Liver (tissue), 8 donors: ENCODE measurements at regions not wholly inside any gene's neighbourhood (a gene's known extent, or its start where the extent isn't known, plus 50 kb on each side); places are given as distances from the start of the nearest gene placed in this dataset.

ENCODE experiments used
- DNase-seq: peaks from one replicate; pipeline ENCODE4 v3.0.0-alpha.2; 2017; ENCODE audit warnings: low spot score
- H3K27ac ChIP-seq, 2 donors: one replicate each; pipeline ENCODE4 v1.7.0; 2013; ENCODE audit warnings: inconsistent platforms in 2 of 2, low read length in 2 of 2, control low read depth in 1 of 2, low read depth in 1 of 2, mild to moderate bottlenecking in 1 of 2
- H3K27me3 ChIP-seq, 4 donors: one replicate each; pipeline versions ENCODE4 v1.6.1 to v1.7.0; 2013; ENCODE audit warnings: low read length in 3 of 4, inconsistent platforms in 1 of 4, mild to moderate bottlenecking in 1 of 4, moderate library complexity in 1 of 4; ENCODE audit not compliant: control insufficient read depth in 4 of 4, insufficient read depth in 4 of 4
- H3K36me3 ChIP-seq, 4 donors: one replicate each; pipeline versions ENCODE4 v1.6.1 to v1.7.0; 2013; ENCODE audit warnings: low read length in 3 of 4, mild to moderate bottlenecking in 3 of 4, low read depth in 1 of 4, moderate library complexity in 1 of 4; ENCODE audit not compliant: control insufficient read depth in 4 of 4, insufficient read depth in 3 of 4
- H3K4me1 ChIP-seq, 4 donors: one replicate each; pipeline versions ENCODE4 v1.6.1 to v1.7.0; 2013; ENCODE audit warnings: low read length in 3 of 4, mild to moderate bottlenecking in 3 of 4, moderate library complexity in 1 of 4; ENCODE audit not compliant: control insufficient read depth in 4 of 4, insufficient read depth in 4 of 4
- H3K4me3 ChIP-seq, 3 donors: one replicate each; pipeline versions ENCODE4 v1.6.1 to v1.7.0; 2013; ENCODE audit warnings: low read length in 3 of 3, control low read depth in 1 of 3, low read depth in 1 of 3, mild to moderate bottlenecking in 1 of 3
- H3K9ac ChIP-seq, 2 donors: one replicate each; pipeline ENCODE4 v1.7.0; 2013; ENCODE audit warnings: low read length in 2 of 2, mild to moderate bottlenecking in 2 of 2, moderate library complexity in 2 of 2, control low read depth in 1 of 2, low read depth in 1 of 2
- H3K9me3 ChIP-seq, 4 donors: one replicate each; pipeline versions ENCODE4 v1.6.1 to v1.7.0; 2013; ENCODE audit warnings: low read length in 3 of 4; ENCODE audit not compliant: control insufficient read depth in 4 of 4
- FOXA1 ChIP-seq: IDR thresholded peaks from 2 replicates; pipeline ENCODE4 v1.6.1; 2016; ENCODE audit warnings: antibody characterized with exemption
- FOXA2 ChIP-seq: IDR thresholded peaks from 2 replicates; pipeline ENCODE4 v1.6.1; 2016; ENCODE audit warnings: antibody characterized with exemption
- GABPA ChIP-seq, 2 donors: IDR thresholded peaks in 1 of 2; conservative IDR thresholded peaks in 1 of 2; 2 replicates each; pipeline ENCODE4 v1.6.1; 2016; ENCODE audit warnings: antibody characterized with exemption in 2 of 2, mild to moderate bottlenecking in 1 of 2, moderate library complexity in 1 of 2
- HNF4A ChIP-seq, 2 donors: conservative IDR thresholded peaks; 2 replicates each; pipeline ENCODE4 v1.6.1; 2016; ENCODE audit warnings: antibody characterized with exemption in 2 of 2, mild to moderate bottlenecking in 2 of 2
- HNF4G ChIP-seq: IDR thresholded peaks from 2 replicates; pipeline ENCODE4 v1.6.1; 2016; ENCODE audit warnings: antibody characterized with exemption
- JUND ChIP-seq, 2 donors: IDR thresholded peaks; 2 replicates each; pipeline ENCODE4 v1.6.1; 2016; ENCODE audit warnings: antibody characterized with exemption in 2 of 2
- RAD21 ChIP-seq, 2 donors: IDR thresholded peaks; 2 replicates each; pipeline ENCODE4 v1.6.1; 2016; ENCODE audit warnings: antibody characterized with exemption in 2 of 2, mild to moderate bottlenecking in 2 of 2
- RXRA ChIP-seq, 2 donors: IDR thresholded peaks; 2 replicates each; pipeline ENCODE4 v1.6.1; 2017 to 2018; ENCODE audit warnings: antibody characterized with exemption in 2 of 2, mild to moderate bottlenecking in 1 of 2
- WGBS: extraction: QIAGEN DNeasy Blood & Tissue Kit; methylation state at CpG from one replicate; pipeline ENCODE4 v1.1.7; 2013; 5-methylcytosine and 5-hydroxymethylcytosine counted together
- TF ChIP-seq, protein P1 (sequence below): fragments of 150-350 bp; IDR thresholded peaks from 2 replicates; pipeline ENCODE4 v1.5.1; 2017; ENCODE audit warnings: improper control_type of control experiment, low read depth, low read length; ENCODE audit not compliant: missing input control
- TF ChIP-seq, protein P2 (sequence below): IDR thresholded peaks from 2 replicates; pipeline ENCODE4 v1.6.1; 2016; ENCODE audit warnings: antibody characterized with exemption, mild to moderate bottlenecking
- TF ChIP-seq, protein P3 (sequence below): IDR thresholded peaks from 2 replicates; pipeline ENCODE4 v1.6.1; 2016; ENCODE audit warnings: antibody characterized with exemption
- donor health status: healthy.
- donor health status: healthy.
- donor health status: healthy.
- donor health status: healthy.
- donor health status: healthy.

DNA sequence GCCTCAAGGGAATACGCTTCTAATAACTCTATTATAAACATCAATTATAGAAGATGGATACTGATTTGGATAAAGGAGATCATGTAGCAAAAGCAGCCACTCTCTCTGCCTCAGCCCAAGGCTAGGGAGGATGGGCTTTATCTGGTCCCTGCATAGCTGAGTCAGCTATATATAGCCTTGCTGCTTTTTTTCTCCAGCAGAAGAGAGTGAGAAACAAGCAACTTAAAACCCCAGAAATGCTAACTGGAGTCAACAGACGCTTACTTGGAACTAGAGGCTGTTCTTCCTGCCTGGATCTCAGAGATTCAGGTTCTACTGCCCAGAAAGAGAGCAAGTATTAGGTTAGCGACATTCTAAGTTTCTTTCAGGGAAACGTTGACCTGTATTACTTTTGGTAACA, 426.7 kb upstream of the KLHL29 start:
- H3K9ac ChIP-seq: no peak overlapping the region
- WGBS: 87% methylated on average over 4 of the region's 4 CpGs
- TF ChIP-seq HNF4G: no peak
- TF ChIP-seq, protein P1, sequence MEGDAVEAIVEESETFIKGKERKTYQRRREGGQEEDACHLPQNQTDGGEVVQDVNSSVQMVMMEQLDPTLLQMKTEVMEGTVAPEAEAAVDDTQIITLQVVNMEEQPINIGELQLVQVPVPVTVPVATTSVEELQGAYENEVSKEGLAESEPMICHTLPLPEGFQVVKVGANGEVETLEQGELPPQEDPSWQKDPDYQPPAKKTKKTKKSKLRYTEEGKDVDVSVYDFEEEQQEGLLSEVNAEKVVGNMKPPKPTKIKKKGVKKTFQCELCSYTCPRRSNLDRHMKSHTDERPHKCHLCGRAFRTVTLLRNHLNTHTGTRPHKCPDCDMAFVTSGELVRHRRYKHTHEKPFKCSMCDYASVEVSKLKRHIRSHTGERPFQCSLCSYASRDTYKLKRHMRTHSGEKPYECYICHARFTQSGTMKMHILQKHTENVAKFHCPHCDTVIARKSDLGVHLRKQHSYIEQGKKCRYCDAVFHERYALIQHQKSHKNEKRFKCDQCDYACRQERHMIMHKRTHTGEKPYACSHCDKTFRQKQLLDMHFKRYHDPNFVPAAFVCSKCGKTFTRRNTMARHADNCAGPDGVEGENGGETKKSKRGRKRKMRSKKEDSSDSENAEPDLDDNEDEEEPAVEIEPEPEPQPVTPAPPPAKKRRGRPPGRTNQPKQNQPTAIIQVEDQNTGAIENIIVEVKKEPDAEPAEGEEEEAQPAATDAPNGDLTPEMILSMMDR: no peak
- TF ChIP-seq RXRA (IDR thresholded peaks at IDR 0.05): no peak
- no peak for TF ChIP-seq FOXA2

DNA sequence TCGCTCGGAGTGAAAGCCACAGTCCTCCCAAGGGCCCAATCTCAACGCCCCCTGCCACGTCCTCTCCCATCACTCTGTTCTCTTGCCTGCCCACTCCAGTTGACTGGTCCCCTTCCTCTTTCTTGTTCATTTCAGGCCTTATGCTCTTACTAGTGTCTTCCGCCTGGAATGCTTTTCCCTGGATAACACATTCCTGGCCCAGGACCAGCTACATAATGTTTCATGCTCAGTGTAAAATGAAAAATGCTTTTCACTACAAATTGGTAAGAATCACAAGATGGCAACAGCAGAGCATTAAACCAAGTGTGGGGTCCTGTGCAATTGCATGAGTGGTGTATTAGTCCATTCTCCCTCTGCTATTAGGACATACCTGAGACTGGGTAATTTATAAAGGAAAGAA, 417.2 kb upstream of the KLHL29 start:
- TF ChIP-seq RAD21 (IDR thresholded peaks at IDR 0.05) (no peak), FOXA1 (no peak)
- H3K4me1 ChIP-seq: no peaks in the 10 kb centered on the region
- no peak overlapping the region for H3K4me3 ChIP-seq
- DNase-seq: no peak
- 93% methylated on average over 5 of the region's 5 CpGs for WGBS
- H3K36me3 ChIP-seq: no peaks in the 10 kb centered on the region
- no peaks in the 10 kb centered on the region for H3K9me3 ChIP-seq
- H3K9ac ChIP-seq: no peak overlapping the region
- H3K27ac ChIP-seq: no peak overlapping the region
- no peaks in the 10 kb centered on the region for H3K27me3 ChIP-seq

More for the DNA sequence above, 426.7 kb upstream of the KLHL29 start:
- H3K27ac ChIP-seq: no peak overlapping the region
- no peaks in the 10 kb centered on the region for H3K9me3 ChIP-seq
- DNase-seq: no peak
- no peaks in the 10 kb centered on the region for H3K27me3 ChIP-seq
- H3K4me3 ChIP-seq: no peak overlapping the region
- no peaks in the 10 kb centered on the region for H3K36me3 ChIP-seq
- no peaks in the 10 kb centered on the region for H3K4me1 ChIP-seq

DNA sequence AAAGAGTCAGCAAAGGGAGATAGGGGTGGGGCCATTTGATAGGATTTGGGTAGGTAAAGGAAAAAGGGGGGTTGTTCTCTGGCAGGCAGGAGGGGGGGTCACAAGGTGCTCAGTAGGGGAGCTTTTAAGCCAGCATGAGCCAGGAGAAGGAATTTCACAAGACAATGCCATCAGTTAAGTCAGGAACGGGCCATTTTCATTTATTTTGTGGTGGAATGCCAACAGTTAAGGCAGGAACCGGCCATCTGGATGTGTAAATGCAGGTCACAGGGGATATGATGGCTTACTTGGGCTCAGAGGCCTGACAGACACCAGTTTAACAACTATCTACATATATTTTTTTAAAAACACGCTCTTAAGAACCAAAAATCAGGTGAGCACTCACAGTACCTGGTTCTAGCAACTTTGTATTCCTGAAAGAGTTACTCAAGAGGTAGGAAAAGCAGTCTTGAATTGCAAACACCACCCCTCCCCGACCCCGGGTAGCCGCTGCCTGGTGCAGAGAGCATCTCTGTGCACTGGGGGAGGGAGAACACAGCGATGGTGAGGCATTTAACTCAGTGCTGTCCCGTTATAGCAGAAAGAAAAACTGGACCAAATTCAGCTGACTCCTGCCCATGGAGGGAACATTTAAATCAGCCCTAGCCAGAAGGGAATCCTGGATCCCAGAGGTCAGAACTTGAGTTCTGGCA, 414.5 kb upstream of the KLHL29 start:
- H3K4me1 ChIP-seq: no peaks in the 10 kb centered on the region
- no peak overlapping the region for H3K27ac ChIP-seq
- no peaks in the 10 kb centered on the region for H3K9me3 ChIP-seq
- no peak overlapping the region for H3K4me3 ChIP-seq
- no peaks in the 10 kb centered on the region for H3K36me3 ChIP-seq
- DNase-seq: no peak
- TF ChIP-seq JUND (IDR thresholded peaks at IDR 0.05): no peak
- TF ChIP-seq GABPA (IDR thresholded peaks at IDR 0.05 in 1 of 2, conservative IDR thresholded peaks at IDR 0.05 in 1 of 2): no peak
- TF ChIP-seq, protein P2, sequence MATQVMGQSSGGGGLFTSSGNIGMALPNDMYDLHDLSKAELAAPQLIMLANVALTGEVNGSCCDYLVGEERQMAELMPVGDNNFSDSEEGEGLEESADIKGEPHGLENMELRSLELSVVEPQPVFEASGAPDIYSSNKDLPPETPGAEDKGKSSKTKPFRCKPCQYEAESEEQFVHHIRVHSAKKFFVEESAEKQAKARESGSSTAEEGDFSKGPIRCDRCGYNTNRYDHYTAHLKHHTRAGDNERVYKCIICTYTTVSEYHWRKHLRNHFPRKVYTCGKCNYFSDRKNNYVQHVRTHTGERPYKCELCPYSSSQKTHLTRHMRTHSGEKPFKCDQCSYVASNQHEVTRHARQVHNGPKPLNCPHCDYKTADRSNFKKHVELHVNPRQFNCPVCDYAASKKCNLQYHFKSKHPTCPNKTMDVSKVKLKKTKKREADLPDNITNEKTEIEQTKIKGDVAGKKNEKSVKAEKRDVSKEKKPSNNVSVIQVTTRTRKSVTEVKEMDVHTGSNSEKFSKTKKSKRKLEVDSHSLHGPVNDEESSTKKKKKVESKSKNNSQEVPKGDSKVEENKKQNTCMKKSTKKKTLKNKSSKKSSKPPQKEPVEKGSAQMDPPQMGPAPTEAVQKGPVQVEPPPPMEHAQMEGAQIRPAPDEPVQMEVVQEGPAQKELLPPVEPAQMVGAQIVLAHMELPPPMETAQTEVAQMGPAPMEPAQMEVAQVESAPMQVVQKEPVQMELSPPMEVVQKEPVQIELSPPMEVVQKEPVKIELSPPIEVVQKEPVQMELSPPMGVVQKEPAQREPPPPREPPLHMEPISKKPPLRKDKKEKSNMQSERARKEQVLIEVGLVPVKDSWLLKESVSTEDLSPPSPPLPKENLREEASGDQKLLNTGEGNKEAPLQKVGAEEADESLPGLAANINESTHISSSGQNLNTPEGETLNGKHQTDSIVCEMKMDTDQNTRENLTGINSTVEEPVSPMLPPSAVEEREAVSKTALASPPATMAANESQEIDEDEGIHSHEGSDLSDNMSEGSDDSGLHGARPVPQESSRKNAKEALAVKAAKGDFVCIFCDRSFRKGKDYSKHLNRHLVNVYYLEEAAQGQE: no peak
- TF ChIP-seq, protein P3, sequence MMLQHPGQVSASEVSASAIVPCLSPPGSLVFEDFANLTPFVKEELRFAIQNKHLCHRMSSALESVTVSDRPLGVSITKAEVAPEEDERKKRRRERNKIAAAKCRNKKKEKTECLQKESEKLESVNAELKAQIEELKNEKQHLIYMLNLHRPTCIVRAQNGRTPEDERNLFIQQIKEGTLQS: no peak
- TF ChIP-seq HNF4A (conservative IDR thresholded peaks at IDR 0.05): no peak
- no peak for TF ChIP-seq HNF4G
- no peaks in the 10 kb centered on the region for H3K27me3 ChIP-seq
- no peak overlapping the region for H3K9ac ChIP-seq
- 45% methylated on average over 8 of the region's 8 CpGs for WGBS
